ENCODE measurements at regions not wholly inside any gene's neighbourhood (a gene's known extent, or its start where the extent isn't known, plus 50 kb on each side); places are given as distances from the start of the nearest gene placed in this dataset.

DNA sequence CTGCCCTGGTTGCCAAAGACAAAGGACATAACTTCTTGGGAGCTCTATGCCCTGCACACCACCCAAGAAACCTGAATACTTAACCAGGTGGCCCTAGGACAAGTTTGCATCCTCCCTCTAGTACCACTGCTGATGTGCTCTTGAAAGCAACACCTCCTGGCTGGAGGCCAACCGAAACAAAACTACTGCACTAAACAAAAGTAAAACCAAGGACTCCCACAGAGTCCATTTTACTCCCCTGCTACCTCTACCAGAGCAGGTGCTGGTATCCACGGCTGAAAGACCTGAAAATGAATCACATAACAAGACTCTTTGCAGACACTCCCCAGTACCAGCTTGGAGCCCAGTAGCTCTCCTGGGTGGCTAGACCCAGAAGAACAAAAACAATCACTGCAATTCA lies 941.8 kb downstream of the RAPGEF2 start:
- Histone ChIP-seq H3K4me3 (no peak overlapping the region), H3K79me2 (ENCODE audit: control insufficient read depth, insufficient read depth, low read length) (no peaks in the 10 kb centered on the region), H3K9ac (ENCODE audit: control insufficient read depth, insufficient read depth, low read length) (no peak overlapping the region), H3K36me3 (ENCODE audit: control insufficient read depth in 2 of 2, insufficient read depth in 2 of 2, low read length in 1 of 2) (no peaks in the 10 kb centered on the region), H2AFZ (ENCODE audit: control insufficient read depth, low read depth, low read length) (no peak overlapping the region), H3K27me3 (replicated peaks in 1 of 2; ENCODE audit: control insufficient read depth in 2 of 2, insufficient read depth in 2 of 2, low read length in 1 of 2) (no peaks in the 10 kb centered on the region), H4K20me1 (ENCODE audit: control insufficient read depth, insufficient read depth) (no peaks in the 10 kb centered on the region), H3K27ac (ENCODE audit: control insufficient read depth, insufficient read depth) (no peak overlapping the region), H3K4me2 (ENCODE audit: control insufficient read depth, insufficient read depth) (no peak overlapping the region), H3K9me3 (replicated peaks; ENCODE audit: control insufficient read depth, insufficient read depth, low read length) (no peaks in the 10 kb centered on the region), H3K4me1 (ENCODE audit: control insufficient read depth, insufficient read depth, low read length) (no peaks in the 10 kb centered on the region)
- ChIA-PET POLR2A (no interaction called here), CTCF (no interaction called here), SMC1A (ENCODE audit: uncharacterized antibody, unreplicated experiment) (no interaction called here), RAD21 (ENCODE audit: unreplicated experiment) (no interaction called here)
- DNase-seq (ENCODE audit: low read depth, low spot score) (peak; percentile 7), FAIRE-seq (no peak), ATAC-seq (no peak)
- TF ChIP-seq, protein P1, sequence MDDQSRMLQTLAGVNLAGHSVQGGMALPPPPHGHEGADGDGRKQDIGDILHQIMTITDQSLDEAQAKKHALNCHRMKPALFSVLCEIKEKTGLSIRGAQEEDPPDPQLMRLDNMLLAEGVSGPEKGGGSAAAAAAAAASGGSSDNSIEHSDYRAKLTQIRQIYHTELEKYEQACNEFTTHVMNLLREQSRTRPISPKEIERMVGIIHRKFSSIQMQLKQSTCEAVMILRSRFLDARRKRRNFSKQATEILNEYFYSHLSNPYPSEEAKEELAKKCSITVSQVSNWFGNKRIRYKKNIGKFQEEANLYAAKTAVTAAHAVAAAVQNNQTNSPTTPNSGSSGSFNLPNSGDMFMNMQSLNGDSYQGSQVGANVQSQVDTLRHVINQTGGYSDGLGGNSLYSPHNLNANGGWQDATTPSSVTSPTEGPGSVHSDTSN (IDR thresholded peaks at IDR 0.05; ENCODE audit: insufficient replicate concordance, low read depth, low read length): no peak
- TF ChIP-seq RUNX3 (IDR thresholded peaks at IDR 0.05; ENCODE audit: low read length): no peak
- 18% methylated on average over 2 of the region's 2 CpGs for WGBS (ENCODE audit: insufficient coverage, insufficient replicate concordance, low lambda C conversion rate, missing lambda C conversion rate)
- intact Hi-C loops (cut with micrococcal nuclease; ENCODE audit: unreplicated experiment): no loop called here
- in situ Hi-C loops (cut with MboI): no loop called here
- BruUV-seq (replicated peaks): no TSS peak

DNA sequence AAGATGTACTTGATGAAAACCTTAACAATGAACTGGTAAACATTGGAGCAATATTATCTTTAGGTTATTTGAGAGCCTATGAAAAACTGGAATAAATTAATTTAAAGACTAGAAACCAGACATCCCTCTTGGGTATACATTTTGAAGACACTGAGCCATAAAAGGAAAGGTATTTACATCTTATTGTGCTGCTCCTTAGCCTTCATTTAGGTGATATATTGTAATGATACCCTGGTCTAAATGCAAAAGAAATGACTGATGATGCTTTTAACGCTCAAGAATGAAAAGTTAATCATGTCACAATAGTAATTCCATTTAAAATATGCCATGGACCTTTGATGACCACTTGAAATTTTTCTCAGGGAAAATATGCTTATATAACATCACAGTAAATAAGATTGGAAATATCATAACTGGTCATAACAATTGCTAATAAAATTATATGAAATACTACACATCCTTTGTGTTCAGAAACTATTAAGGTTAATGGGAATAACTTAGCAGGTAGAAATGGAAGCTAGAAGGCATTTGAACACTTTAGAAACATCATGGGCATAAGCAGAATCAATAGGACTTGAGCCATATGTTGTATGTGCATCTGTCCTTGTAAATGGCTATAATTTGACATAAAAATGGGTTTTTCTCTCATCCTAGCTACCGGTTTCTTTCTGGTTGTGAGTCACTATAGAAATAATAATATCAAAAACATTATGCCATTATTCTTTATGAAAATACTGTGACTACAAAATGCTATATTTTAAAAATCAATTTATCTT lies 979.7 kb downstream of the RAPGEF2 start:
- no peaks in the 10 kb centered on the region for H3K79me2 ChIP-seq (ENCODE audit: control insufficient read depth, insufficient read depth, low read length)
- no peak overlapping the region for H3K9ac ChIP-seq (ENCODE audit: control insufficient read depth, insufficient read depth, low read length)
- ATAC-seq (no peak), FAIRE-seq (no peak), DNase-seq (ENCODE audit: low read depth, low spot score) (no peak)
- ChIA-PET SMC1A (ENCODE audit: uncharacterized antibody, unreplicated experiment) (no interaction called here), POLR2A (no interaction called here), CTCF (no interaction called here), RAD21 (ENCODE audit: unreplicated experiment) (no interaction called here)
- no peak overlapping the region for H3K27ac ChIP-seq (ENCODE audit: control insufficient read depth, insufficient read depth)
- WGBS (ENCODE audit: insufficient coverage, insufficient replicate concordance, low lambda C conversion rate, missing lambda C conversion rate): 4% methylated on average over 2 of the region's 2 CpGs
- H2AFZ ChIP-seq (ENCODE audit: control insufficient read depth, low read depth, low read length): no peak overlapping the region
- in situ Hi-C loops (cut with MboI): no loop called here
- H3K4me3 ChIP-seq: no peak overlapping the region
- no peaks in the 10 kb centered on the region for H3K27me3 ChIP-seq (replicated peaks in 1 of 2; ENCODE audit: control insufficient read depth in 2 of 2, insufficient read depth in 2 of 2, low read length in 1 of 2)
- no peak overlapping the region for H3K4me2 ChIP-seq (ENCODE audit: control insufficient read depth, insufficient read depth)
- no peaks in the 10 kb centered on the region for H3K36me3 ChIP-seq (ENCODE audit: control insufficient read depth in 2 of 2, insufficient read depth in 2 of 2, low read length in 1 of 2)
- intact Hi-C loops (cut with micrococcal nuclease; ENCODE audit: unreplicated experiment): no loop called here
- H3K4me1 ChIP-seq (ENCODE audit: control insufficient read depth, insufficient read depth, low read length): no peaks in the 10 kb centered on the region
- H4K20me1 ChIP-seq (ENCODE audit: control insufficient read depth, insufficient read depth): no peaks in the 10 kb centered on the region
- H3K9me3 ChIP-seq (replicated peaks; ENCODE audit: control insufficient read depth, insufficient read depth, low read length): no peaks in the 10 kb centered on the region
- no TSS peak for BruUV-seq (replicated peaks)
- TF ChIP-seq IRF4 (IDR thresholded peaks at IDR 0.05; ENCODE audit: low read depth, low read length) (no peak), MYC (IDR thresholded peaks at IDR 0.05; ENCODE audit: insufficient read depth, insufficient read length, insufficient replicate concordance, low read length, severe bottlenecking) (no peak), ZNF207 (IDR thresholded peaks at IDR 0.05; ENCODE audit: borderline replicate concordance) (no peak), KDM1A (IDR thresholded peaks at IDR 0.05; ENCODE audit: borderline replicate concordance) (no peak), ZZZ3 (IDR thresholded peaks at IDR 0.05; ENCODE audit: control insufficient read depth, insufficient read length, low read depth) (no peak)
- TF ChIP-seq, protein P2, sequence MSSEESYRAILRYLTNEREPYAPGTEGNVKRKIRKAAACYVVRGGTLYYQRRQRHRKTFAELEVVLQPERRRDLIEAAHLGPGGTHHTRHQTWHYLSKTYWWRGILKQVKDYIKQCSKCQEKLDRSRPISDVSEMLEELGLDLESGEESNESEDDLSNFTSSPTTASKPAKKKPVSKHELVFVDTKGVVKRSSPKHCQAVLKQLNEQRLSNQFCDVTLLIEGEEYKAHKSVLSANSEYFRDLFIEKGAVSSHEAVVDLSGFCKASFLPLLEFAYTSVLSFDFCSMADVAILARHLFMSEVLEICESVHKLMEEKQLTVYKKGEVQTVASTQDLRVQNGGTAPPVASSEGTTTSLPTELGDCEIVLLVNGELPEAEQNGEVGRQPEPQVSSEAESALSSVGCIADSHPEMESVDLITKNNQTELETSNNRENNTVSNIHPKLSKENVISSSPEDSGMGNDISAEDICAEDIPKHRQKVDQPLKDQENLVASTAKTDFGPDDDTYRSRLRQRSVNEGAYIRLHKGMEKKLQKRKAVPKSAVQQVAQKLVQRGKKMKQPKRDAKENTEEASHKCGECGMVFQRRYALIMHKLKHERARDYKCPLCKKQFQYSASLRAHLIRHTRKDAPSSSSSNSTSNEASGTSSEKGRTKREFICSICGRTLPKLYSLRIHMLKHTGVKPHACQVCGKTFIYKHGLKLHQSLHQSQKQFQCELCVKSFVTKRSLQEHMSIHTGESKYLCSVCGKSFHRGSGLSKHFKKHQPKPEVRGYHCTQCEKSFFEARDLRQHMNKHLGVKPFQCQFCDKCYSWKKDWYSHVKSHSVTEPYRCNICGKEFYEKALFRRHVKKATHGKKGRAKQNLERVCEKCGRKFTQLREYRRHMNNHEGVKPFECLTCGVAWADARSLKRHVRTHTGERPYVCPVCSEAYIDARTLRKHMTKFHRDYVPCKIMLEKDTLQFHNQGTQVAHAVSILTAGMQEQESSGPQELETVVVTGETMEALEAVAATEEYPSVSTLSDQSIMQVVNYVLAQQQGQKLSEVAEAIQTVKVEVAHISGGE (CRISPR knock-in tag; IDR thresholded peaks at IDR 0.05): no peak
